SU-DHL-6 (cell line): ENCODE measurements at regions not wholly inside any gene's neighbourhood (a gene's known extent, or its start where the extent isn't known, plus 50 kb on each side); places are given as distances from the start of the nearest gene placed in this dataset.

Experiments
- H2AFZ ChIP-seq: fragments of 200-600 bp; sonication (generic); 2 replicates; pipeline ENCODE4 v1.6.1; 2014; ENCODE audit warnings: low read depth, mild to moderate bottlenecking, moderate library complexity, mixed read lengths, antibody characterized with exemption, low read length; ENCODE audit not compliant: severe bottlenecking
- H3F3A ChIP-seq: fragments of 200-600 bp; shearing (Covaris generic); 2 replicates; pipeline ENCODE4 v1.6.0; 2016; ENCODE audit warnings: antibody characterized with exemption, mild to moderate bottlenecking; ENCODE audit not compliant: insufficient read depth
- H3K27ac ChIP-seq: fragments of 200-600 bp; sonication (generic); 2 replicates; pipeline ENCODE4 v1.5.1; 2016; ENCODE audit warnings: low read depth, mild to moderate bottlenecking, low read length, moderate library complexity, mixed read lengths
- H3K27me3 ChIP-seq: fragments of 200-600 bp; sonication (generic), shearing (Covaris generic); 2 replicates; pipeline ENCODE4 v1.6.0; 2014; ENCODE audit warnings: mild to moderate bottlenecking, low read length
- H3K36me3 ChIP-seq: fragments of 200-600 bp; sonication (generic); 2 replicates; pipeline ENCODE4 v1.6.1; 2014; ENCODE audit warnings: mild to moderate bottlenecking, low read length, mixed read lengths
- H3K4me2 ChIP-seq: fragments of 300-600, 200-600 bp; shearing (Covaris generic), sonication (generic); 2 replicates; pipeline ENCODE4 v1.6.0; 2014; ENCODE audit warnings: low read length, low read depth, mild to moderate bottlenecking; ENCODE audit not compliant: poor library complexity, severe bottlenecking
- H3K4me3 ChIP-seq: fragments of 200-600 bp; sonication (generic); 2 replicates; pipeline ENCODE4 v1.5.1; 2014; ENCODE audit warnings: antibody characterized with exemption, low read length, mild to moderate bottlenecking, mixed read lengths; ENCODE audit not compliant: insufficient read depth, poor library complexity, severe bottlenecking
- H3K79me2 ChIP-seq: fragments of 200-600 bp; sonication (generic); 2 replicates; pipeline ENCODE4 v1.6.1; 2014; ENCODE audit warnings: mild to moderate bottlenecking, low read length, moderate library complexity; ENCODE audit not compliant: insufficient read depth
- H3K9ac ChIP-seq: fragments of 200-600 bp; sonication (generic); 2 replicates; pipeline ENCODE4 v1.7.0; 2014; ENCODE audit warnings: mild to moderate bottlenecking, low read length
- H3K9me2 ChIP-seq: fragments of 200-600 bp; sonication (generic); replicated peaks from 2 replicates; pipeline ENCODE4 v1.6.1; 2014; ENCODE audit warnings: low read length; ENCODE audit not compliant: insufficient read depth
- H3K9me3 ChIP-seq: fragments of 200-600 bp; sonication (generic); 2 replicates; pipeline ENCODE4 v1.6.1; 2014; ENCODE audit warnings: low read length, mixed read lengths; ENCODE audit not compliant: insufficient read depth
- H4K20me1 ChIP-seq: fragments of 200-600 bp; sonication (generic); 2 replicates; pipeline ENCODE4 v1.6.1; 2014; ENCODE audit warnings: low read depth, mild to moderate bottlenecking, antibody characterized with exemption, low read length, moderate library complexity, mixed read lengths
- EZH2phosphoT487 ChIP-seq: fragments of 200-600 bp; sonication (generic), shearing (Covaris generic); conservative IDR thresholded peaks from 2 replicates; pipeline ENCODE4 v1.6.1; 2018; ENCODE audit warnings: mild to moderate bottlenecking, antibody characterized with exemption, low read length, moderate library complexity, mixed read lengths
- TF ChIP-seq, protein P1 (sequence below): fragments of 200-600 bp; sonication (generic); IDR thresholded peaks from one replicate; pipeline ENCODE4 v1.5.1; 2017; ENCODE audit warnings: antibody characterized with exemption, mild to moderate bottlenecking, low read length, moderate library complexity; ENCODE audit not compliant: insufficient read depth, poor library complexity, severe bottlenecking

DNA sequence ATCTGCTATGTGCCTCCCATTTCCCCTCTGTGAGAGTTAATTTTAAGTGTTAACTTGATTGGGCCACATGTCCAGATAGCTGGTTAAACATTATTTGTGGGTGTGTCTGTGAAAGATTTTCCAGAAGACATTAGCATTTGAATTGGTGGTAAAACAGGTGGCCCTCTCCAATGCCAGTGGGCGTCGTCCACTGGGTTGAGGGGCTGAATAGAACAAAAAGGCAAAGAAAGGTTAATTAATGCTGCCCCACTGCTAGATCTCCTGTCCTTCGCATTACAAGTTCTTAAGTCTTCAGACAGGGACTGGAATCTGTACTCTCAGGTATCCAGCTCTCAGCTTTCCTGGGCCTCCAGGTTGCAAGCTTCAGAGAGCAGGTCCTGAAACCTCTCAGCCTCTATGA is 1160.9 kb upstream of the LRRN3 start:
- no peak for TF ChIP-seq EZH2phosphoT487
- TF ChIP-seq, protein P1, sequence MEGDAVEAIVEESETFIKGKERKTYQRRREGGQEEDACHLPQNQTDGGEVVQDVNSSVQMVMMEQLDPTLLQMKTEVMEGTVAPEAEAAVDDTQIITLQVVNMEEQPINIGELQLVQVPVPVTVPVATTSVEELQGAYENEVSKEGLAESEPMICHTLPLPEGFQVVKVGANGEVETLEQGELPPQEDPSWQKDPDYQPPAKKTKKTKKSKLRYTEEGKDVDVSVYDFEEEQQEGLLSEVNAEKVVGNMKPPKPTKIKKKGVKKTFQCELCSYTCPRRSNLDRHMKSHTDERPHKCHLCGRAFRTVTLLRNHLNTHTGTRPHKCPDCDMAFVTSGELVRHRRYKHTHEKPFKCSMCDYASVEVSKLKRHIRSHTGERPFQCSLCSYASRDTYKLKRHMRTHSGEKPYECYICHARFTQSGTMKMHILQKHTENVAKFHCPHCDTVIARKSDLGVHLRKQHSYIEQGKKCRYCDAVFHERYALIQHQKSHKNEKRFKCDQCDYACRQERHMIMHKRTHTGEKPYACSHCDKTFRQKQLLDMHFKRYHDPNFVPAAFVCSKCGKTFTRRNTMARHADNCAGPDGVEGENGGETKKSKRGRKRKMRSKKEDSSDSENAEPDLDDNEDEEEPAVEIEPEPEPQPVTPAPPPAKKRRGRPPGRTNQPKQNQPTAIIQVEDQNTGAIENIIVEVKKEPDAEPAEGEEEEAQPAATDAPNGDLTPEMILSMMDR: no peak
- Histone ChIP-seq H3K9me3 (peaks cover 8% of the 10 kb centered on the region; the same call in 1 of the 2 replicates), H3K79me2 (no peaks in the 10 kb centered on the region), H3K4me2 (no peak overlapping the region), H3K9ac (no peak overlapping the region), H3F3A (no peaks in the 10 kb centered on the region), H2AFZ (no peak overlapping the region), H3K9me2 (no peaks in the 10 kb centered on the region), H4K20me1 (no peaks in the 10 kb centered on the region), H3K27ac (no peak overlapping the region), H3K4me3 (no peak overlapping the region), H3K27me3 (no peaks in the 10 kb centered on the region), H3K36me3 (no peaks in the 10 kb centered on the region)

DNA sequence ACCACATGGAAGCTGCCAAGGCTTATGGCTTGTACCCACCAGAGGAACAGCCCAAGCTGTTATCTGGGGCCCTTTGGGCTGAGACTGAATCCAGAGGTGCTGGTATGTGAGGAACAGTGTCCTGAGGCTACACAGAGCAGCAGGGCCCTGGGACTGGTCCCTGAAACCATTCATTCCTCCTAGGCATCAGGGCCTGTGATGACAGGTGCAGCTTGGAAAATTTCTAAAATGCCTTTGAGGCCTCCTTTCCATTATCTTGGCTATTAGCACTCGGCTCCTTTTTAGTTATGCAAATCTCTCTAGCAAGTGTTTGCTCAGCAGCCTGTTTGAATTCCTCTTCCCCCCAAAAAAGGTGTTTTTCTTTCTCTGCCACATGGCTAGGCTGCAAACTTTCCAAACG is 1151.7 kb upstream of the LRRN3 start:
- no peaks in the 10 kb centered on the region for H4K20me1 ChIP-seq
- H3K4me2 ChIP-seq: no peak overlapping the region
- H3K27me3 ChIP-seq: no peaks in the 10 kb centered on the region
- H3K27ac ChIP-seq: no peak overlapping the region
- no peaks in the 10 kb centered on the region for H3K36me3 ChIP-seq
- H2AFZ ChIP-seq: no peak overlapping the region
- no peak overlapping the region for H3K9ac ChIP-seq
- no peak for TF ChIP-seq EZH2phosphoT487
- TF ChIP-seq, protein P1: no peak
- no peaks in the 10 kb centered on the region for H3K79me2 ChIP-seq
- no peak overlapping the region for H3K4me3 ChIP-seq
- no peaks in the 10 kb centered on the region for H3K9me3 ChIP-seq
- no peaks in the 10 kb centered on the region for H3F3A ChIP-seq
- no peaks in the 10 kb centered on the region for H3K9me2 ChIP-seq

DNA sequence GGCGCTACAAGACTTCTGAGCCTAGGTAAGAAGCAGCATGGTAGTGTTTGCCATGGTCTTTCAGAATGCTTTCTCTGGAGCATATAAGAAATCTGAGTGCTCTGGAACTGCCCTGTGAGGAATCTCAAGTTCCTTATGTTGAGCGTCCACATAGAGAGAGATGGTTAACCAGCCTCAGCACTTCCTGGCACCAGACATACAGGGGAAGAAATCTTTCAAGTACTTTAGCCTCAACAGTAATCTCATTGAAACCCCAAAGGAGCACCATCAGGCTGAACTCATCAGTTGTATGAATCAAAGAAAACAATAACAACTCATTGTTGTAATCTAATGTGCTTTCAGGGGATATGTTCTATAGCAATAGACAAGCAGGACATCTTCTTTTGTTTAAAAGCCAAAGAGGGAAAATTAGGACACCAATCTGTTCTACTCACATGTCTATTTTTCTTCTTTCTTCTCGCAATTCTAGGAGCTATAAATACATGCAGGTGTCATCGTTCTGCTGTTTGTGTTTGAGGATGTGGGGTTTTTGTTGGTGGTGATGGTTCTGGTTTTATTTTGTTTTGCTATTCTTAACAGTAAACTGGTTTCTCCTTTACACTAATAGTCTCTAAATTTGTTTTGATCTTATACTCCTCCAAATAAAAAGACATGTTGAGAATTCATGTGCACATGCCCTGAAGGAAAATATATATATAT is 1145.0 kb upstream of the LRRN3 start:
- Histone ChIP-seq H2AFZ (no peak overlapping the region), H3F3A (no peaks in the 10 kb centered on the region), H3K36me3 (no peaks in the 10 kb centered on the region), H3K9me3 (no peaks in the 10 kb centered on the region), H3K9me2 (no peaks in the 10 kb centered on the region), H3K27ac (no peak overlapping the region), H4K20me1 (no peaks in the 10 kb centered on the region), H3K27me3 (no peaks in the 10 kb centered on the region), H3K4me3 (no peak overlapping the region), H3K9ac (no peak overlapping the region), H3K79me2 (no peaks in the 10 kb centered on the region), H3K4me2 (no peak overlapping the region)
- TF ChIP-seq, protein P1: no peak
- no peak for TF ChIP-seq EZH2phosphoT487

DNA sequence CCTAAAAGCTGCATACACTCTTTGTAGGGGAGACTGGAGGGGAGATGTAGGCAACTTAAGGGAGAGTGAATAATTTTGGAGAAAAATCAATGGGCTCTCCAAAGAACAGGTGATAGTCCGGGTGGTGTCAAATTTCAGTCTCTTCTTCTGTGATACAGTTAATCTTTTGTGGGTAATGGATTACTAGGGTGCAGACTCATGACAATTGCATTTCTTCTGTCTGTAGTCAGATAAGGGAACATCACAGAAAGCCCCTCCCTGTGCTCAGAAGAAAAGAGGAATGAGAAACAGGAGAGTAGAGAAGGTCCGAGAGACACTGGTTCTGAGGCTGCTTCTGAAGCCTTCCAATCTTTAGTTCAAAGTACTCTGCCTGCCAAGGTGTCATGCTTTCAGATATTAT is 1140.7 kb upstream of the LRRN3 start:
- Histone ChIP-seq H3K9me2 (no peaks in the 10 kb centered on the region), H3F3A (no peaks in the 10 kb centered on the region), H3K27ac (no peak overlapping the region), H3K9me3 (no peaks in the 10 kb centered on the region), H3K4me2 (no peak overlapping the region), H3K27me3 (no peaks in the 10 kb centered on the region), H3K36me3 (no peaks in the 10 kb centered on the region), H3K79me2 (no peaks in the 10 kb centered on the region), H3K9ac (no peak overlapping the region), H2AFZ (no peak overlapping the region), H4K20me1 (no peaks in the 10 kb centered on the region), H3K4me3 (no peak overlapping the region)
- TF ChIP-seq, protein P1: no peak
- no peak for TF ChIP-seq EZH2phosphoT487
